Activated B cell treated with CpG ODN at 0.5 μM for 24 hours (primary cell): ENCODE measurements at regions not wholly inside any gene's neighbourhood (a gene's known extent, or its start where the extent isn't known, plus 50 kb on each side); places are given as distances from the start of the nearest gene placed in this dataset.
"Not testable (repeated sequence)": the region's sequence is repeated elsewhere in the genome, so short reads cannot be mapped to it uniquely, and the experiment has no call there.

Source experiments
- ATAC-seq: fragments of 200-7000 bp; cut with Tn5 transposase; one replicate; pipeline ENCODE4 v1.10.0; 2021; ENCODE audit warnings: low read depth, mild to moderate bottlenecking, moderate library complexity
- CTCF ChIA-PET: fragments of 350-600 bp; sonication (Branson Sonifier 250); formaldehyde crosslinking; loops from one replicate; lab custom pipeline; 2021; ENCODE audit warnings: antibody characterized with exemption; lab: Charles Lee
- POLR2A ChIA-PET: fragments of 350-600 bp; sonication (Branson Sonifier 250); formaldehyde crosslinking; loops from one replicate; lab custom pipeline; 2021; ENCODE audit warnings: antibody characterized with exemption; lab: Charles Lee
- DNase-seq: peaks from one replicate; pipeline ENCODE4 v3.0.0; 2022
- H3K27ac Mint-ChIP-seq: one replicate; pipeline ENCODE4 v1.8.0; 2020; ENCODE audit warnings: mixed read lengths
- H3K27me3 Mint-ChIP-seq: one replicate; pipeline ENCODE4 v1.8.0; 2021; ENCODE audit warnings: mixed read lengths
- H3K36me3 Mint-ChIP-seq: one replicate; pipeline ENCODE4 v1.8.0; 2021; ENCODE audit warnings: low read depth, mixed read lengths
- H3K4me1 Mint-ChIP-seq: one replicate; pipeline ENCODE4 v1.8.0; 2021; ENCODE audit warnings: mixed read lengths
- H3K4me3 Mint-ChIP-seq: one replicate; pipeline ENCODE4 v1.8.0; 2020; ENCODE audit warnings: mild to moderate bottlenecking, mixed read lengths
- H3K9me3 Mint-ChIP-seq: one replicate; pipeline ENCODE4 v1.8.0; 2020; ENCODE audit warnings: mixed read lengths
- CTCF ChIP-seq: fragments of 200-600 bp; IDR thresholded peaks from one replicate; pipeline ENCODE4 v1.8.0; 2022; ENCODE audit warnings: antibody characterized with exemption, mild to moderate bottlenecking
- intact Hi-C: fragments of 100-400 bp; cut with micrococcal nuclease; formaldehyde crosslinking; loops from one replicate; pipeline ENCODE4 v1.15.1; 2024

- Mint-ChIP-seq H3K9me3 (no peaks in the 10 kb centered on the region), H3K27ac (no peak overlapping the region), H3K36me3 (no peaks in the 10 kb centered on the region), H3K4me3 (no peak overlapping the region), H3K4me1 (no peaks in the 10 kb centered on the region), H3K27me3 (no peaks in the 10 kb centered on the region)
- intact Hi-C loops: no loop called here
- ChIA-PET POLR2A (no interaction called here), CTCF (no interaction called here)
- no peak for DNase-seq
- no peak for TF ChIP-seq CTCF
- ATAC-seq: no peak
Observed at GRCh38 chr7:68720697-68721096, 877.6 kb upstream of the AUTS2 start.

GRCh38 chr7:68722044-68722443, 876.2 kb upstream of the AUTS2 start:
- Mint-ChIP-seq H3K4me3 (no peak overlapping the region), H3K27me3 (no peaks in the 10 kb centered on the region), H3K4me1 (no peaks in the 10 kb centered on the region), H3K27ac (no peak overlapping the region), H3K36me3 (no peaks in the 10 kb centered on the region), H3K9me3 (no peaks in the 10 kb centered on the region)
- no peak for TF ChIP-seq CTCF
- CTCF ChIA-PET: no interaction called here
- DNase-seq (no peak), ATAC-seq (no peak)
- POLR2A ChIA-PET: no interaction called here
- intact Hi-C loops: no loop called here

- Mint-ChIP-seq H3K27me3 (no peaks in the 10 kb centered on the region), H3K4me1 (no peaks in the 10 kb centered on the region), H3K36me3 (no peaks in the 10 kb centered on the region), H3K4me3 (no peak overlapping the region), H3K27ac (no peak overlapping the region), H3K9me3 (peaks cover 5% of the 10 kb centered on the region)
- ChIA-PET CTCF (no interaction called here), POLR2A (no interaction called here)
- DNase-seq (no peak), ATAC-seq (no peak)
- TF ChIP-seq CTCF: no peak
- intact Hi-C loops: no loop called here
Observed at GRCh38 chr7:68724965-68725364, 873.3 kb upstream of the AUTS2 start.

GRCh38 chr7:68725843-68726785, 872.2 kb upstream of the AUTS2 start:
- Mint-ChIP-seq H3K4me3 (no peak overlapping the region), H3K4me1 (no peaks in the 10 kb centered on the region), H3K27me3 (no peaks in the 10 kb centered on the region), H3K36me3 (no peaks in the 10 kb centered on the region), H3K27ac (no peak overlapping the region), H3K9me3 (peaks cover 5% of the 10 kb centered on the region)
- TF ChIP-seq CTCF: no peak
- ChIA-PET POLR2A (no interaction called here), CTCF (no interaction called here)
- ATAC-seq (no peak), DNase-seq (no peak)
- intact Hi-C loops: no loop called here

GRCh38 chr7:68728720-68729119, 869.6 kb upstream of the AUTS2 start:
- intact Hi-C loops, H3K4me3 Mint-ChIP-seq, ATAC-seq, CTCF ChIA-PET, H3K9me3 Mint-ChIP-seq, H3K27me3 Mint-ChIP-seq, DNase-seq, POLR2A ChIA-PET, H3K36me3 Mint-ChIP-seq, H3K27ac Mint-ChIP-seq, H3K4me1 Mint-ChIP-seq: not testable (repeated sequence)
